HepG2 (cell line): ENCODE measurements at regions not wholly inside any gene's neighbourhood (a gene's known extent, or its start where the extent isn't known, plus 50 kb on each side); places are given as distances from the start of the nearest gene placed in this dataset.

Source experiments
- MAZ ChIP-seq, 2 experiments: sonication (generic) in 1 of 2; formaldehyde crosslinking in 1 of 2; IDR thresholded peaks; 2 replicates each; pipeline versions ENCODE4 v1.5.0 to v1.6.1; 2012 to 2020; ENCODE audit warnings: low read depth in 2 of 2, mild to moderate bottlenecking in 2 of 2, borderline replicate concordance in 1 of 2, improper control_type of control experiment in 1 of 2, low read length in 1 of 2, missing genetic modification reagents in 1 of 2, moderate library complexity in 1 of 2
- NCOA5 ChIP-seq: sonication (generic); formaldehyde crosslinking; IDR thresholded peaks from 2 replicates; pipeline ENCODE4 v1.4.0; 2020; ENCODE audit warnings: missing genetic modification reagents
- NR1H2 ChIP-seq: sonication (generic); formaldehyde crosslinking; IDR thresholded peaks from 2 replicates; pipeline ENCODE4 v1.8.1; 2022; ENCODE audit warnings: low read depth, missing genetic modification reagents, borderline replicate concordance
- ZNF274 ChIP-seq: sonication (generic); formaldehyde crosslinking; IDR thresholded peaks from 2 replicates; pipeline ENCODE4 v1.5.1; 2020; ENCODE audit warnings: mild to moderate bottlenecking, missing genetic modification reagents
- TF ChIP-seq, protein P1 (sequence below): sonication (generic); formaldehyde crosslinking; IDR thresholded peaks from 2 replicates; pipeline ENCODE4 v1.4.0; 2020; ENCODE audit warnings: missing genetic modification reagents
- TF ChIP-seq, protein P2 (sequence below): sonication (generic); formaldehyde crosslinking; conservative IDR thresholded peaks from 2 replicates; pipeline ENCODE4 v1.4.0; 2020; ENCODE audit warnings: missing genetic modification reagents

DNA sequence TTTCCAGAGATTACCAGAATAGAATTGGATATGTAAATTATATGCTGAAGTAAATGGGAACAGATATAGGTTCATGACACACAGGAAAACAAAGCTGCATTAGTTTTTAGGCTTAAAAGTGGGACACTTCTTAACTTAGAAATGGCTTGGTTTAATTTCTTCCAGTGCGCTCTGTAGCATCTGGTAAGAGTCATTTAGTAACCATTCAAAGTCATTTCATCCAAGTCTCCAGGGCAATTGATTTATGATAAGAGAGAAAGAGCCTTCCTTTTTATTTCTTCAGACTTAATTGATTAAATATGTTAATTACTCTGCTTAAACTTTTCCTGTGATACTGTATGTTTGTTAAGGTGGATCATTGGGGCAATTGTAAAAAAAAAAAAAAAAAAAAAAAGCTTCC lies 368.0 kb downstream of the DOK5 start:
- TF ChIP-seq, protein P1, sequence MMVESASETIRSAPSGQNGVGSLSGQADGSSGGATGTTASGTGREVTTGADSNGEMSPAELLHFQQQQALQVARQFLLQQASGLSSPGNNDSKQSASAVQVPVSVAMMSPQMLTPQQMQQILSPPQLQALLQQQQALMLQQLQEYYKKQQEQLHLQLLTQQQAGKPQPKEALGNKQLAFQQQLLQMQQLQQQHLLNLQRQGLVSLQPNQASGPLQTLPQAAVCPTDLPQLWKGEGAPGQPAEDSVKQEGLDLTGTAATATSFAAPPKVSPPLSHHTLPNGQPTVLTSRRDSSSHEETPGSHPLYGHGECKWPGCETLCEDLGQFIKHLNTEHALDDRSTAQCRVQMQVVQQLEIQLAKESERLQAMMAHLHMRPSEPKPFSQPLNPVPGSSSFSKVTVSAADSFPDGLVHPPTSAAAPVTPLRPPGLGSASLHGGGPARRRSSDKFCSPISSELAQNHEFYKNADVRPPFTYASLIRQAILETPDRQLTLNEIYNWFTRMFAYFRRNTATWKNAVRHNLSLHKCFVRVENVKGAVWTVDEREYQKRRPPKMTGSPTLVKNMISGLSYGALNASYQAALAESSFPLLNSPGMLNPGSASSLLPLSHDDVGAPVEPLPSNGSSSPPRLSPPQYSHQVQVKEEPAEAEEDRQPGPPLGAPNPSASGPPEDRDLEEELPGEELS, result no peak
- TF ChIP-seq ZNF274 (CRISPR knock-in tag) (no peak), NR1H2 (CRISPR knock-in tag) (no peak), NCOA5 (CRISPR knock-in tag) (no peak), MAZ (IDR thresholded peaks at IDR 0.05; ENCODE audit: borderline replicate concordance, low read depth, low read length) (no peak), MAZ (CRISPR knock-in tag; IDR thresholded peaks at IDR 0.05; ENCODE audit: low read depth) (no peak)
- TF ChIP-seq, protein P2, sequence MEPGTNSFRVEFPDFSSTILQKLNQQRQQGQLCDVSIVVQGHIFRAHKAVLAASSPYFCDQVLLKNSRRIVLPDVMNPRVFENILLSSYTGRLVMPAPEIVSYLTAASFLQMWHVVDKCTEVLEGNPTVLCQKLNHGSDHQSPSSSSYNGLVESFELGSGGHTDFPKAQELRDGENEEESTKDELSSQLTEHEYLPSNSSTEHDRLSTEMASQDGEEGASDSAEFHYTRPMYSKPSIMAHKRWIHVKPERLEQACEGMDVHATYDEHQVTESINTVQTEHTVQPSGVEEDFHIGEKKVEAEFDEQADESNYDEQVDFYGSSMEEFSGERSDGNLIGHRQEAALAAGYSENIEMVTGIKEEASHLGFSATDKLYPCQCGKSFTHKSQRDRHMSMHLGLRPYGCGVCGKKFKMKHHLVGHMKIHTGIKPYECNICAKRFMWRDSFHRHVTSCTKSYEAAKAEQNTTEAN, result no peak
